SW480 (cell line): ENCODE measurements at regions not wholly inside any gene's neighbourhood (a gene's known extent, or its start where the extent isn't known, plus 50 kb on each side); places are given as distances from the start of the nearest gene placed in this dataset.

Experiments
- DNase-seq: peaks from one replicate; pipeline ENCODE4 v3.0.0-alpha.2; 2016; ENCODE audit warnings: low spot score

DNA sequence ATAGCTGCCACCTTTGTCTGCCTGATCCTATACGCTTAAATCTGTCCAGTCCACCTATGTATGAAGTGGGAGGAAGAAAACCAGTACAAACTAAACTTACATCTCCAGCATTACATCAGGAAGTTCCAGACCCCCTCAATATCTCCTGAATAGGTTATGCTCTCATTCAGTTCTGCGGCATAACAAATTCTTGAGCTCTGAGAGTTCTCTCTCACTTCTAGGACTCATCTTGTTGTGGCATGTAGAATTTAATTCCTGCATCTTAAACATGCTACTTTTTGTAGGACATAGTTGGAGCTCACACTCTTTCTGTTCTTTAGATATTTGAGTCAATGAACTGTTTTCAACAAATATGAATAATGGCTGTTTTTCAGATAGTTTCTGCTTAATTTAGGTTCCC lies 662.5 kb downstream of the CDH11 start:
- no peak for DNase-seq

DNA sequence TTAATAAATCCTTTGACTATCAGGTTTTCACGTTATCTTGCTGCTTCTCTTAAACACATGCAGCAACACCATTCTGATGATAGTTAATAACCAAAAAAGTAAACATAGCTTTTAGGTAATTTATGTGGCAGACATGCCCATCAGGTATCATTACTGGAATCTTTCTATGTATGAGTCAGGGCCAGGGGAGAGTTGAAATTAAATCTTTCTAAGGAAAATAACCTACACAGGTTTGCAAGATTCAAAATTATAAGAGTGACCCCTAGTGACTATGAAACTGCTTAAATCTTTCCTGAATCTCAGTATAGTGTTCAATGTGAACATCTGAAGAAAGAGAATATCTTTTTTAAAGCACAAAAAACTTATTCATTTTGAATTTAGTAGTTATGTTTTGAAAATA lies 666.6 kb downstream of the CDH11 start:
- peak; percentile 6 for DNase-seq

DNA sequence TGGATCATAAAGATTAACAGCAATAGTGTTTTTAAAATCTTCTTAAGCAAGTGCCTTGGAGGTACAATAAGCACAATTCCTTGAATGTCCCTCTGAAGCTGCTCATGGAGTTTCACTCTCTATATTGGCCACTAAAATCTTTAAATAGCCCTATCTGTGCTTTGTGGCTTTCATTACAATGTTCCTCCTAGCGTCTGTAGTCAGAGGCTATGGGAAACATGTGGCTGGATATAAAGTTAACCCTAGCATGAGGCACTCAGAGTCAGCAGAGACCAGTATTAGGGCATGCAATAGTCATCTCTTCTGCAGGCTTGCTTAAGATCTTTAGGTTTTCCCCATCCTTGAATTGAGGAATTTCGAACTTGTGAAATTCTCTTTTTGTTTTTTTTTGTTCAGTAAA lies 668.2 kb downstream of the CDH11 start:
- DNase-seq = no peak

DNA sequence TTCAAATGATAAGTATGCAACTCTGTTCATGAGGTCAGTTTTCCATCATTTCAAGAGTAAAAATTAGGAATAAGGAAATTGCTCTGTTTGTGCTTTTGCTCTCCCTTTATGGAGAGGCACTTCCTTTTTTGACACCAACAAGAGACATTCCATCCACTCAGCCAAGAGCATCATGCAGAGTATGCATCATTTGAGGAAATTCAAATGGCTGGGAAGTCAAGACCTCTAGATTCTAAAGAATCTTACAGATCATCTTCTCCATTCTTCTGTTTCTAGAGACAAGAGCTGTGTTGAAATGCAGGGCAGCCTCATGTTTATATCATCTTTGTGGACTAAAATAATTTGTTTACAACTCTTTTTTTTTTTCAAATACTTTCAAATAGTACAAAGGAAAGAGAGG lies 669.4 kb downstream of the CDH11 start:
- DNase-seq = no peak

DNA sequence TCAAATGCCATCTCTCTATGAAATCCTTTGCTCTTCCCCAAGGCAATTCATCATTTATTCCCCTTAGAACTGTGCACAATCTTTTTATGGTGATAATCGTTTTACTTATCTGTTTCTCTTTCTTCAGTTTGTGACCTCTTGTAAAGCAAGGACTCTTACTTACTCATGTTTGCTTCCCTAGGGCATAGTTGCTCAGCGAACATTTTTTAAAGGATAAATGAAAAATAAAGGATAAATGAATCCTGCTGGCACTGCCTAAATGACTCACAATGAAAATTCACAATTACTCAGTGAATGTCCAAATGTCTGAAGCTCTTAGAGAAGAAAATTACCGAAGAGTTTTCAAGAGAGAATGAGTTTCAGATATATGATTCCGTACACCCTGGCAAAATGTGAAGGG lies 671.7 kb downstream of the CDH11 start:
- DNase-seq = no peak

DNA sequence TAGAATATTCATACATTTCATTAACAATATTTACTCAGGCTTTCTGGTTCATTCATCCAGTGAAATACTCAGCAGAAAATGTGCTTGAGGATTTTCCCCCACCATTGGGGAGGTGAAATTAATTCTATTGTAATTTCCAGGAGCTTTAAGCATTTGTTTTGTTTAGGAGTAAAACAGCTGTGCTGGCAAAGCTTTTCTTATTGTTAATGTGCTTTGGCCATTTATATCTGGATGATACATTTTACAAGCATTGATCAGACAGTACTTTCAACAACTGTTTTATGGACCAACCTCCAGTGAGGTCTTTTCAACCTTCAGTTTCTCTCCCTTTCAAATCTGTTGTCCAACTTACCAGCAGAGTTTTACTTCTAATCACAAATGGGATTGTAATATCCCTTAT lies 672.4 kb downstream of the CDH11 start:
- no peak for DNase-seq

DNA sequence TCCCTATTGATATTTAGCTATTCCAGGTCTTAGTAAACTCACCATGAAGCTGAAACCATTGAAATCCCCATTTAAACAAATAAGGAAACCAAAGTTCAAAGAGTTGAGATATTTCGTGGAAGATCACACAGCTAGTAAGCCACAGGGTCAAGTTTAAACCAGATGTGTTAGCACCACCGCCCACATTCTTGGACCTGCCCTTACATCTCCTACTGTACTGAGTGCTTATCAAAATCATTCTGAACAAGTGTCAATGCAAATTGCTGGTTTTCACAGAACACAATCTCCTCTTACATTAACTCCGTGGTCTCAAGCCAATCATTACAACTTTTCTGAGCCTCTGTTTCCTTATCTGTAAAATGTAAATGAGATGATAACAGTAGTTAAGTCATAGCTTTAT lies 676.2 kb downstream of the CDH11 start:
- no peak for DNase-seq

DNA sequence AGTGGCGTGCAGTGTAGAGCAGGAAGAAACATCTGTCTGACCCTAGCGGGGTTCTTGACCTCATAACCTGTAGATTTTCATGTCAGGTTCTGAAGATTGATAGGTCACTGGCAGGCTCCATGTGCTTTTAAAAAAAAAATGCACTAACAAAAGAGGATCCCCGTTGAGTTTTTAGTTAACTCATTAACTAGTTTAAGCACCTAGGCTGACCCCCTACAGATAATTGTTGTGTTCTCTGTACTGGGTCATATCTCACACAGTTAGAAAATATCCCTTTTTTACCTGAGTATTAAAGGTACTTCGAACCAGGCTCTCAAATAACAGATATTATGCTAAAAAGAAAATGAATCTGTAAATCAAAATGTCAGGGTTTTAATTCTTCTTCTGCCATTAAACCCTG lies 676.6 kb downstream of the CDH11 start:
- DNase-seq = no peak

DNA sequence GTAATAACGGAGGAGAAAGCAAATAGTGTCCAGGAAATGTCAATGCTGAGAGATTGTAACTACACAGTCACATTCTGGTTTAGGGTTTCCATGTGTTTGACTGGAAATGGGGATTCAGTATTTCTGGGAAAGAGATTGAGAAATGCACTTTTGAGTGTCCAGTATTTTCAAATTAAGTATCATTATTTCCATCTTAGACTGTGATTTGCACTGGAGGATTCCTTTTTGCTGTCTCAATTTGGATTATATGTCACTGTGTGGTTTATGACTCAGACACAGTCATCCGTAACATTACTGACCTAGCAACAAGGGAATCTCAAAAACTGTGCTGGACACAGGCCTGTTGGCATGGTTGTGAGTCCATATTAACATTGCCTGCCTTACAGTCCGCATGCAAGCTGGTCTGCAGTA lies 681.4 kb downstream of the CDH11 start:
- peak; percentile 21 for DNase-seq

DNA sequence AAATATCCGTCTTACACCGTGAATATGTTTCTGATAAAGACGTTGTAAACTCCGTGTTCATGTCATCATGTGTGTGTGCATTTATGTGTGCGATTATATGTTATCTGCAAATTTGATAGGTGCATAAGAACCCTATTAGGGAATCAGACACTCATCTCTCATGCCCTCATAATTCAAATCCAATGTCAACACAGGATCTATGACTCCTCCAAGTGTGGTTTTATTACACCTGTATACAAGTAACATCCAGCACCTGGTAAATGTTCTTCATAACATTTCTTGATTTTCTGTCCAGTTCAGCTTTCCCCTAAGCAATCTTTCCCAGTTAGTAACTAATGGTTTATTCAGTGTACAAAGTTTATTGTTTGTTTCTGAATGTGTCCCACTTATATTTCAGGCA lies 681.9 kb downstream of the CDH11 start:
- DNase-seq = no peak

DNA sequence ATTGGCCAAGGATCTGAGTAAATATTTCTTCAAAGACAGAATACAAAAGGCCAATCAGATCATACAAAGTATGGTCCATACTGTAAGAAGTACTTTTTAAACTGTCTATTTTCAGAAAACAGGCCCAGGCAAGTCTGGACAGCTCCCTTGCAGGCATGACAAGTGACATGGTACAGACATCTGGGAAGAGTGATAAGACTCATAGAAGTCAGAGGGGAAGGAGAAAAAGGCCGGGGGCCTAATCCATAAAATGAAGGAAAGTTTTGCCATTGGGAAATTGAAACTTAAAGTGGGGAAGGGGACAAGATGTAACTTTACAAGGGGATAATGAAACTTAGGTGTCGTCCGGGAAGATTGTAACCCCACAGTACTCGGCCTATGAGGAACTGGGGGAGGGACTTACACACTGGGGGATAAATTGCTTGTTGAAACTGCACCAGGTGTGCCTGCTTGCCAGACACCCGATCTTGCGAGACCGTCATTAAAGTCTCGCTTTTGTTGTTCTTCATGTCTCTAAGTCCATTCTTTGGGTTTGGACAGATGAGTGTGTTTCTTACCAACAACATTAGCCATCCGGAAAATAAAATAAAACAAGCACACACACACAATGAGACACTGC lies 684.0 kb downstream of the CDH11 start:
- no peak for DNase-seq

DNA sequence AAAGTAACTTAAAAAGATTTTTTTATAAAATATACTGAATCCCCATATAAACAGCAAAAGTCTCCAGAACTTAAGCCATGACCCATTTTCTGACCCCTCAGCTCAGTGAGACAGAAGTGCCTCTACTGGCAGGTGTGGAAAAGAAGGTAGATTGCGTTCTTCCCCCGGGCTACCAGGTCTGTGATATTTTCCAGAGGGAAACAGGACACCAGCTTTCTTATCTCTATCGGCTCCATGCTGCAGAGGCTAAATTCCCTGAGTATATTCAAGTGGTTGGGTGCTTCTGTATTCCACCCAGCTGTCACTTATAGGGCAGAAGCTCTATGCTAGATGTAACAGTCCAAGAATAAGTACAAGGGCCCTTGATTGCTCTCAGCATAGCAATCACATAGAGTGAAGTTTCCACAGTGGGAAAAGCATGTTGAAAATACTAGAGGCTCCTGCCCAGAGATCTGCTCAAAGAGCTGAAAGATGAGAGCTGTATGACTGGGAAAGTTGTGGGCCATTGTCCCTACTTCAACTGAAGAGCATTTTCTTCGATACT lies 687.3 kb downstream of the CDH11 start:
- no peak for DNase-seq

DNA sequence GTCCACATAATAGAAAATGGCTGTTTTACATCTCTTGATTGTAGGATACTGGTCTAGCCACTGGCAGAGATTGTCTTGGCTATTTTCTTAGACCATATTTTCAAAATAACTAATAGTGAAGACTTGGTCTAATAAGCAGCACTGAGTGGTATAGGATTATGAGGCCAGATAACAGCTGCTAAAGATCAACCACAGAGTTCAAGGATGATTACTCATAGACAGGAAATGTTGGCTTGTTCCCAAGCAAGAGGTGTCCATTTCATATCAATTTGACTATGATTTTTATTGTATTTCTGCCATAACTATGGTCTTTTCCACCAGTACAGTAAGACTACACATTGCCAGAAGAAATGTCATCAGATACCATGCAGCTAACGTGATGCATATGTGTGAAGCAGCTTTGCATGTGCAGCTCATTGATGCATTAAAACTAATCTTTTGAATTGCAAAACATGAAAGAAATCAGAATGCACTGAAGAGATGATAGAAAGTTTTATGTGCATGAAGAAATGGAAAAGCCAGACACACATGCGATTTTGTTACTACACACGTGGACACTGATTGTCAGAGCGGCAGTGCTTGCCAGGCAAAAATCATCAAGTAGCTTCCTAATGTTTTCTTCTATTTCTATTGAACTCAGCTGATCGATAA lies 693.3 kb downstream of the CDH11 start:
- DNase-seq = peak; percentile 6

DNA sequence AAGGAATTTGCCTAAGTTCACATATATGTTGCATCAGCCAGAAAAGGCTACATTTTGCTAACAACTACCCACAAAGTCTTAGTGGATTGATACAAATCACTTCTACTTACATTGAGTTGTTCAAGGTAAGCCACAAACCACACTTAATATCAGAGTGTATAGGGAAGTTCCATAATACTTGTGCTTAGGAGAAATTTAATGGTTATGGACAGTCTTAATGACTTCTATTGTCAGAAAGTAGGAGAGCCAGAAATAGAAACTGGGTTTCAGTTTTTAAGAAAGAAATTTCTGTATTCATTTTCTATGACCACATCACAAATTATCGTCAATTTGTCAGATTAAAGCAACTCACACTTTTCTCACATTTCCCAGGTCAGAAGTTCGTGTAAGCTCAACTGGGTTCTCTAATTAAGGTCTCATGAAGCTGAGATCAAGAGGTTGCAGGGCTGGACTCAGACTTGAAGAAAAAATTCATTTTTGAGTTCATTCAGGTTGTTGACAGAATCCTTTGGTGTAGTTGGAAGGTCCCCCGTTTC lies 695.7 kb downstream of the CDH11 start:
- DNase-seq = no peak

DNA sequence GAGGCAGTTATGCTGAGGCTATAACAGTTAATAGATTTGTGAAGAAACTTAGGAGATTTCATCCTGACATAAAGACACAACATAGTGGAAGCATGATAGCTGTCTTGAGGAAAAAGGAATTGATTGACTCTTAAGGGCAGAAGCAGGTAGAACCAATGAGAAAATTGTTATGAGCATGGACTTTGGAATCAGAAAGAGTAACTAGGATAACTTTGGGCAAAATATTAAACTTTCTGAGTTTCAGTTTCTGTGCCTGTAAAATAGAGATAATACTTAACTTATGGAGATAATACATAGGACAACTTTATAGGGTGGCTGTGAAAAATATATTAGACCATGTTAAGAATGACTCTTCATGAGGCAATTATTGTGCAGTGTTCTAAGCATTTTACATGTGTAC lies 696.5 kb downstream of the CDH11 start:
- DNase-seq = no peak

DNA sequence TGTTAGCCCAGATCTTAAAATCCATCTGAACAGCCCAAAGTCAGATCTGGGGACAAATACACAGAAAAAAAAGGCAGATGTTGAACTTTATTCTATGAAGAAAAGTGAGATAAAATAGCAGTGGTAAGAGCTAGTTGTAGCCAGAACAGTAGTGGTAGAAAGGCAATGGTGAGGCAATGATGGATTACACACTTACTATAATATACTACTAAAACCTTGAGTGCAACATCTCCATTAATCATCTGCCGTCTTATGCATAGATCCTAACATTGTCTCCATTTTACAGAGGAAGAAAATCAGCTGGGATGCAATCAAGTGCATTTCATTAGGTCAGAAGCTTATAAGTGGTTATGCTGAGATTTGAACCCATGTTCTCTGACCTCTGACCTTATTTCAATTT lies 699.6 kb downstream of the CDH11 start:
- DNase-seq = no peak

DNA sequence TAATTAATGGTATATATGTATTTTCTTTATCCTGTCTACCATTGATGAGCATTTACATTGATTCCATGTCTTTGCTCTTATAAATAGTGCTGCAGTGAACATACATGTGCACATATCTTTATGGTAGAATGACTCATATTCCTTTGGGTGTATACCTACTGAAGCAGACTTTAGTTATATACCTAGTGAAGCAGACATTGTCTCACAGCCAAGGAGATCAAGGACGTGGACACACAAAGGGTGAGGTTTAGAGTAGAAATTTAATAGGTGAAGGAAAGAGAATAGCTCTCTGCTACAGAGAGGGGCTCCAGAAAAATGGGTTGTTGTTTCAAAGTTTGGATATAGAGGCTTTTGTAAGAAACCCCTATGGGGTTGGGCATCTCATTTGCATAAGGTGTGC lies 700.3 kb downstream of the CDH11 start:
- no peak for DNase-seq

DNA sequence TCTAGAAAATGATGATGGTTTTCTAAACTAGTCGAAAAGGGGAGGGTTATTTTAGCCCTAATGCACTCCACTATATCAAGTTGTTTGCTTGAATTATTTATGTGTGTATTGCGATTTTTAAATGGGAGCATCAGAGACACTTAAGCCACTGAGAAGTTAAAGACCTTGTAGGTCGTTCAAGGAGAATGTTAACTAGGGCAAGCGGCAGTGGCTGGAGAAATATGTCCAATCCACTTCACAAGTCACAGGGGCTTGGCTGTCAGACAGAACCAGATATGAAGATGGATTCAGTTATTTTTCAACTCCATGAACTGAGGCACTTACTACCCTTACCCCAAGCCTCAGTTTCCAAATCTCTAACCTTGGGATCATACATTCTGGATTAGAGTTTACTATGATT lies 702.0 kb downstream of the CDH11 start:
- no peak for DNase-seq

DNA sequence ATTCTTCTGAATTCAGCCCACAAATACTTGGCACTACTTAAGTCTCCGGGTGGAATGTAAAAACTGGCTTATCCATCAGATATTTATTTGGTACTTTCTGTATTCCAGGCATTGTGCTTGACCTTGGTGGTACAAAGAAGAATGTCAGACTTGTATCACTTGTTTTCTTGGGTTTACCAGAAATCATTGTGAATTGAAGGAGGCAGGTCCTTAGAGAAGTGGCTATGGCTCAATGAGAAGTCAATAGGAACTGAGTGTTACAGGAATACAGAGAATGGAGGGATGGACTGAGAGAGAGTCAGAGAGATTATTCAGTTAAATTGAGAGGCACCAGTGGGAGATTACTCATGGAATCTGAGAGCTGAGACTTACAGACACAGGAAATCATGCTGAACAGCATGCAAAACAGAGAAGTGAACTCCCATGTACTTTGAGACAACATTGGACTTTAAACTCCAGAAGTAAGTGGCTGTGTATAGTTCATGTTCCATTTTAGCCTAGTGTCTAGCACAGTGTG lies 704.1 kb downstream of the CDH11 start:
- DNase-seq = no peak

DNA sequence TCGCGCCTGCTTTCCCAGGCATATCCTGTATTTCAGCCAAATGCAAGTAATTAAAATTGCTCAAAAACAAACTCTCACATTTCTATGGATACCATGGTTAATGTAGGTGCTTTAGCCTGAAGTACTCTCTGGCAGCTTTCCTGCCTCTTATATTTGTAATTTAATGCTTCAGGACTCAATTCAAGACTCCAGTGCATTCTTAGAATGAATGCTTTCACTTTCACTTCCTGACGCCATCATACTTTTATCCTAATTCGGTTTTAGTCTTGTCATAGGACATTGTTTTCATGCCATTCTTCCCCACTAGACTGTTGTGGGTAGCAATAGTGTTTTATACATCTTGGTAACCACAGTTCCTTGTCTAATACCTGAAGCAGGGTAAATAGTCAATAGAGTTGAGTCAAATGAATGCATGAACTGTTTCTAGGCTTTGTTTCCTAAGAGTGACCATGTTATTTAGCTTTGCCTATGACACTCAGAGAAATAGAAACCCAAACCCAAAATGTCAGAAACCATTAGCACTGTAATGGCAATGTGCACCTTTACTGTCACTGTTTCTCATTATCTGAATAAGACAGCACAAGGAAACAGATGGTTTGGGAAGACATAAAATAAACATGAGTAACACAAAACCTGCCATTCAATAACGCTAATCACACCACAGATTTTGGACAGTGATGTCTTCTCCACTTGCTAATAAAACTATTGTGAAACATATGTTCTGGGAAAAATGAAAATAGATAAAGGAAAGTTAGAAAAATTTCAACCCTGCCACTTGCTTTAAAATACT lies 705.5 kb downstream of the CDH11 start:
- DNase-seq = no peak

DNA sequence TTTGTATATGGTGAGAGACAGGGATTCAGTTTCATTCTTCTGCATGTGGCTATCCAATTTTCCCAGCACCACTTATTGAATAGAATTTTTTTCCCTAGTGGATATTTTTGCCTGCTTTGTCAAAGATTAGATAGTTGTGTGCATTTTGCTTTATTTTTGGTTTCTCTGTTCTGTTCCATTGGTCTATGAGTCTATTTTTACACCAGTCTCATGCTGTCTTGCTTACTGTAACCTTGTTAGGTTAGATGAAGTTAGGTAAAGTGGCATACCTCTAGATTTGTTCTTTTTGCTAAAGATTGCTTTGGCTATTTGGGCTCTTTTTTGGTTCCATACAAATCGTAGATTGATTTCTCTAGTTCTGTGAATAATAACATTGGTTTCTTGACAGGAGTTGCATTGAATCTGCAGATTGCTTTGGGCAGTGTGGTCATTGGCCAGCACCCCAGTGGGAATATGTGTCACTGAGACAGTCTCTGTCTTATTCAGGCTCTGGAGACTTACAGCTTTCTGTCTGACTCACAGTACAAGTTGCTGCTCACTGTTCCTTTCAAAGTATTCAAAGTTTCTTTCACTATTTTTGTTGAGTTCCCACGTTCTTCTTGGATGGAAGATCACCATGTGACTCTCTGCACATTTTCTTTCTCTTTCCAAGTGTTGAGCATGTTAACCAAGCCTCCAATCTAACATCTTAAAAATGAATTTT lies 709.1 kb downstream of the CDH11 start:
- DNase-seq = no peak

DNA sequence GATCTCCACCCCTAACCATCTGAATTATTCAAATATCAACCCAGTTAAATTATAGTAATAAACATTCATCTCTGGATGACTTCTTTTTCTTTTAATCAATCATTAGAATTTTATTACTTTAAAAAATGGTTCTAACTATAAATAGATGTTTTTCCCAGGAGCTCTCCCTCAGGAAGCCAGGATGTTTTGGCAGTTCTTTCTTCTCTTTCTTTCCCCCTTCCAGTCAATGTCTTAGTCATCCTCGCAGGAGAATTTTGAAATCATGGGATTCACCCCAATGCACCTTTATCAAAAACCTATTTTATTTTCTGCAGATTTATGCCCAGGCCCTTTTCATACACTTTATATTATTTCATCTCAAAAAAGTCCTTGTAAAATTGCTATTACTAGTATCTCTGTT lies 711.6 kb downstream of the CDH11 start:
- no peak for DNase-seq
